ENCODE measurements at regions not wholly inside any gene's neighbourhood (a gene's known extent, or its start where the extent isn't known, plus 50 kb on each side); places are given as distances from the start of the nearest gene placed in this dataset.

DNA sequence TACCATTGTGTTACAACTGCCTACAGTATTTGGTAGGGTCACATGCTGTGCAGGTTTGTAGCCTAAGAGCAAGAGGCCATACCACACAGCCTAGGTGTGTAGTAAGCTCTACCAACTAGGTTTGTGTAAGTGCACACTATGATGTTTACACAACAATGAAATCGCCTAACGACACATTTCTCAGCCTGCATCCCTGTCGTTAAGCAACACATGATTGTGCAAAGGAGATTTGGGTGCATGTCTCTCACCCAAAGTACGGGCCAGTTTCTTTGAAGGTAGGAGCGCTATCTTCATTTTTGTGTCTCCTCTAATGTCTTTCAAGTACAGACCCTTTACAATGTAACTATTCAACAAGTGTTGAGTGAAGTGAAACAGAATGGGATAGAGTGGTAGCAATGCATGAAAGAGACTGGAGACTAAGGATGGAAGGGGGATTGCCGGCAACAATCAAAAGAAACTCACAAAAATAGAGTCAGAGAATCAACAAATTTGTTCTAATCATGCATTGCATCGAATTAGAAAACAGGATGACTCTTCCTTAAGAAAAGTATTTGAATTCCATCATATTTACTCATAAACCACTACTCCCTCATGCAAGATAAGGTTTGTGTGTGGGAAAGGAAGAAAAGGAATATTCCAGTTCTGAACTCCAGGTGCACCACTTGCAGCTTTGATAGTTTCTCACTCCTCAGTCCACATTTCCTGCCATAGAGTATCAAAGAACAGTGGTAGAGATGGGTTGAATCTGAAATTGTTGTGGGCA lies 60.2 kb upstream of the TNFRSF19 start:
- TF ChIP-seq EZH2 (IDR thresholded peaks at IDR 0.05; ENCODE audit: insufficient read depth, poor library complexity, severe bottlenecking): no peak
- TF ChIP-seq EZH2phosphoT487 (IDR thresholded peaks at IDR 0.05; ENCODE audit: insufficient read depth, low read depth): no peak

Data from GM23248 (cell line).